Gastrocnemius medialis (tissue), 4 donors: ENCODE measurements at regions not wholly inside any gene's neighbourhood (a gene's known extent, or its start where the extent isn't known, plus 50 kb on each side); places are given as distances from the start of the nearest gene placed in this dataset.
"Not testable (repeated sequence)": the region's sequence is repeated elsewhere in the genome, so short reads cannot be mapped to it uniquely, and the experiment has no call there.

ENCODE experiments used
- ATAC-seq, 2 donors: fragments of 150-250 bp; one replicate each; pipeline ENCODE4 v1.9.1; 2016
- DNase-seq, 2 donors: peaks; one replicate each; pipeline ENCODE4 v3.0.0-alpha.2; 2019
- H3K27ac ChIP-seq, 4 donors: fragments of 200-600 bp; sonication (generic); 1 replicate in 1 of 4; 2 replicates in 3 of 4; pipeline ENCODE4 v1.5.1; 2016 to 2018; ENCODE audit warnings: mild to moderate bottlenecking in 2 of 4, moderate library complexity in 1 of 4
- H3K27me3 ChIP-seq, 3 donors: fragments of 200-600 bp; sonication (generic) in 2 of 3; 1 replicate in 1 of 3; 2 replicates in 2 of 3; pipeline versions ENCODE4 v1.5.1 to v1.6.0; 2016 to 2019; ENCODE audit warnings: mild to moderate bottlenecking in 1 of 3, moderate library complexity in 1 of 3
- H3K36me3 ChIP-seq, 2 donors: fragments of 200-600 bp; sonication (generic) in 1 of 2; one replicate each; pipeline ENCODE4 v1.5.1; 2017 to 2018
- H3K4me1 ChIP-seq, 2 donors: fragments of 200-600 bp; sonication (generic) in 1 of 2; one replicate each; pipeline ENCODE4 v1.5.1; 2016 to 2017; ENCODE audit warnings: mild to moderate bottlenecking in 2 of 2
- H3K4me3 ChIP-seq, 4 donors: fragments of 200-600 bp; sonication (generic) in 3 of 4; 1 replicate in 1 of 4; 2 replicates in 3 of 4; pipeline ENCODE4 v1.5.1; 2016 to 2019; ENCODE audit warnings: mild to moderate bottlenecking in 2 of 4
- H3K9me3 ChIP-seq, 3 donors: fragments of 200-600 bp; sonication (generic) in 2 of 3; 1 replicate in 1 of 3; 2 replicates in 2 of 3; pipeline ENCODE4 v1.5.1; 2016 to 2019
- POLR2A ChIP-seq, 2 donors: fragments of 450-650 bp; IDR thresholded peaks; one replicate each; pipeline ENCODE4 v1.6.1; 2017; ENCODE audit warnings: antibody characterized with exemption in 2 of 2, mild to moderate bottlenecking in 2 of 2, moderate library complexity in 2 of 2
- in situ Hi-C, 4 donors: fragments of 200-750 bp; cut with MboI; loops; one replicate each; pipeline versions ENCODE4 v1.15.0 to v1.8.0; 2017; ENCODE audit warnings: low sequenced_read_pairs in 4 of 4
- intact Hi-C: fragments of 100-400 bp; cut with DNase I; formaldehyde crosslinking; loops from one replicate; pipeline ENCODE4 v1.15.1; 2023; ENCODE audit warnings: low total_unique reads
- TF ChIP-seq, protein P1 (sequence below), 5 experiments: fragments of 450-650 bp in 3 of 5; fragments of 200-600 bp in 2 of 5; sonication (generic) in 2 of 5; IDR thresholded peaks in 4 of 5; conservative IDR thresholded peaks in 1 of 5; 1 replicate in 4 of 5; 2 replicates in 1 of 5; pipeline ENCODE4 v1.5.1; 2016 to 2019; ENCODE audit warnings: antibody characterized with exemption in 5 of 5, mild to moderate bottlenecking in 3 of 5, moderate library complexity in 3 of 5

DNA sequence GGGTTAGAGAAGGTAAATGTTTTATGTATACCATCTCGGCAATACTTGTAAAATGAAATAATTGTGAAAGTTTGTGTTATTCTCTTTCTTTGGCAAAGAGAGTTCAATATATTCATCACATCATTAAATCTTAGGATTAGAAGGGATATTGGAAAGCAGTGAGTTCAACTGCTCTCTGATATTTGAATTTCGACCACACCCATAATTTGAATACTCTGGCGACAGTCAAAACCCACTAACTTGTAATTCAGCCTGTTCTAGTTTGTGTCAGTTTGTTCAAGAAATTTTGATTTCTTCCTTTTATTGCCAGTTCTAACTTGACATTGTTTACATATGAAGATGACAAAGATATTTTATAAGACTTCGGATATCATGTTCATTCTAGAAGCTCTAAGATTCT is 1380.5 kb upstream of the CDH8 start:
- Histone ChIP-seq H3K4me3 (no peak overlapping the region), H3K27ac (no peak overlapping the region), H3K4me1 (no peaks in the 10 kb centered on the region), H3K9me3 (no peaks in the 10 kb centered on the region), H3K27me3 (no peaks in the 10 kb centered on the region), H3K36me3 (no peaks in the 10 kb centered on the region)
- TF ChIP-seq POLR2A (IDR thresholded peaks at IDR 0.05), result no peak
- TF ChIP-seq, protein P1, sequence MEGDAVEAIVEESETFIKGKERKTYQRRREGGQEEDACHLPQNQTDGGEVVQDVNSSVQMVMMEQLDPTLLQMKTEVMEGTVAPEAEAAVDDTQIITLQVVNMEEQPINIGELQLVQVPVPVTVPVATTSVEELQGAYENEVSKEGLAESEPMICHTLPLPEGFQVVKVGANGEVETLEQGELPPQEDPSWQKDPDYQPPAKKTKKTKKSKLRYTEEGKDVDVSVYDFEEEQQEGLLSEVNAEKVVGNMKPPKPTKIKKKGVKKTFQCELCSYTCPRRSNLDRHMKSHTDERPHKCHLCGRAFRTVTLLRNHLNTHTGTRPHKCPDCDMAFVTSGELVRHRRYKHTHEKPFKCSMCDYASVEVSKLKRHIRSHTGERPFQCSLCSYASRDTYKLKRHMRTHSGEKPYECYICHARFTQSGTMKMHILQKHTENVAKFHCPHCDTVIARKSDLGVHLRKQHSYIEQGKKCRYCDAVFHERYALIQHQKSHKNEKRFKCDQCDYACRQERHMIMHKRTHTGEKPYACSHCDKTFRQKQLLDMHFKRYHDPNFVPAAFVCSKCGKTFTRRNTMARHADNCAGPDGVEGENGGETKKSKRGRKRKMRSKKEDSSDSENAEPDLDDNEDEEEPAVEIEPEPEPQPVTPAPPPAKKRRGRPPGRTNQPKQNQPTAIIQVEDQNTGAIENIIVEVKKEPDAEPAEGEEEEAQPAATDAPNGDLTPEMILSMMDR (IDR thresholded peaks at IDR 0.05 in 4 of 5, conservative IDR thresholded peaks at IDR 0.05 in 1 of 5), result no peak
- ATAC-seq (no peak), DNase-seq (no peak)
- in situ Hi-C loops, result no loop called here
- intact Hi-C loops, result no loop called here

DNA sequence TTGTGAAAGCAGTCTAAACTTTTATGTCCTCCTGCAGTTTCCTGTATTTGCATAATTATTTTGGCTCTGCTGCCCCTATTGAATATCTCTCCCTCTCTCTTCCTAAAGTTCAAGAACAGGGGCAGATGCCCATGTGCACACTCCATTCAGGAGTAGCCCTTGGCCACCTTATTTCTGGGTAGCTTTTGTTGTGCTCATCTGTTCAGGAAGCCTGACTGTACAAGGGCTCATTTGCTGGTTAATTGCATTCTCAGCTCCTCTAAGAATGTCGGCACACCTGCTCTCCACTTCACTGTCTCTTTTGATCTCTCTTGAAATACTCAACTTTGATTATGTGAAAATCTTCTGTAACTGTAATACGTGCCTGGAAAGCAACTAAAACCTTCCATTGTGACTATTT is 1378.8 kb upstream of the CDH8 start:
- ATAC-seq, result no peak
- Histone ChIP-seq H3K4me3 (no peak overlapping the region), H3K27me3 (no peaks in the 10 kb centered on the region), H3K9me3 (no peaks in the 10 kb centered on the region), H3K4me1 (no peaks in the 10 kb centered on the region), H3K27ac (no peak overlapping the region), H3K36me3 (no peaks in the 10 kb centered on the region)
- no peak for DNase-seq
- intact Hi-C loops, result no loop called here
- TF ChIP-seq POLR2A (IDR thresholded peaks at IDR 0.05), result no peak
- TF ChIP-seq, protein P1 (IDR thresholded peaks at IDR 0.05 in 4 of 5, conservative IDR thresholded peaks at IDR 0.05 in 1 of 5), result no peak
- in situ Hi-C loops, result no loop called here

DNA sequence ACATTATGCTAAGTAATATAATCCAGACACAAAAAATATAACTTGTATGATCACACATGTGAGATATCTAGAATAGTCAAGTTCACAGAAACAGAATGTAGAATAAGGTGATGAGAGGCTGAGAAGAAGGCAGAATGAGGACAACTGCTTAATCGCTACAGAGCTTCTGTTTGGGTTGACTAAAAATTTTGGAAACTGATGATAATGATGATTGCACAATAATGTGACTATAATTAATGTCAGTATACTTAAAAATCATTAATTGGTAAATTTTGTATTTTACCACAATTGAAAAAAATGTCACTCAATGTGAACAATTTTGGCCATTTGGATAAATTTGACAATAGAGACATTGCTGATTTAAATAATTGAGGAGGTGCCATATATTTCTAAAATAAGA is 1374.4 kb upstream of the CDH8 start:
- H3K4me1 ChIP-seq, result no peaks in the 10 kb centered on the region
- DNase-seq, result no peak
- ATAC-seq, result no peak
- intact Hi-C loops, result no loop called here
- TF ChIP-seq, protein P1 (IDR thresholded peaks at IDR 0.05 in 4 of 5, conservative IDR thresholded peaks at IDR 0.05 in 1 of 5), result no peak
- TF ChIP-seq POLR2A (IDR thresholded peaks at IDR 0.05), result no peak
- no peaks in the 10 kb centered on the region for H3K27me3 ChIP-seq
- H3K36me3 ChIP-seq, result no peaks in the 10 kb centered on the region
- H3K27ac ChIP-seq, result no peak overlapping the region
- H3K9me3 ChIP-seq, result no peaks in the 10 kb centered on the region
- H3K4me3 ChIP-seq, result no peak overlapping the region
- in situ Hi-C loops, result no loop called here

DNA sequence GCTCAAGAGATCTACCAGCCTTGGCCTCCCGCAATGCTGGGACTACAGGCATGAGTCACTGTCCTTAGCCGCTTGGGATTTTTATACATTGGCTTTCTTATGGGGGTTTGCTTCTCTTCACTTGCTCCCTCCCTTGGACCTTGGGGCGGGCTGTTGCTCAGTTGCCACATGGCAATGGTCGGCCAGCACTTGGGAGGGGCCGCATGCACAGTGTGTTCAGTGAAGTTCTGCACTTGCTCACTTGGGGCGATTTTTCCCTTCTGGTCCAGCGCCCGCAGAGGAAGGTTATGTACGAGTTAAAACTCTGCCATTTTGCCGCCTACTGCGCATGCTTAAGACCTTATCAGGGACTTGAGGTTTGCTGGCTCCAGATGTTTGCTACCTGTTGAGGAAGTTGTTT is 1367.6 kb upstream of the CDH8 start:
- Histone ChIP-seq H3K36me3 (no peaks in the 10 kb centered on the region), H3K4me3 (no peak overlapping the region), H3K27ac (no peak overlapping the region), H3K9me3 (no peaks in the 10 kb centered on the region), H3K4me1 (no peaks in the 10 kb centered on the region), H3K27me3 (no peaks in the 10 kb centered on the region)
- in situ Hi-C loops, result no loop called here
- ATAC-seq (no peak), DNase-seq (no peak)
- intact Hi-C loops, result no loop called here
- TF ChIP-seq, protein P1 (IDR thresholded peaks at IDR 0.05 in 4 of 5, conservative IDR thresholded peaks at IDR 0.05 in 1 of 5), result no peak
- no peak for TF ChIP-seq POLR2A (IDR thresholded peaks at IDR 0.05)

DNA sequence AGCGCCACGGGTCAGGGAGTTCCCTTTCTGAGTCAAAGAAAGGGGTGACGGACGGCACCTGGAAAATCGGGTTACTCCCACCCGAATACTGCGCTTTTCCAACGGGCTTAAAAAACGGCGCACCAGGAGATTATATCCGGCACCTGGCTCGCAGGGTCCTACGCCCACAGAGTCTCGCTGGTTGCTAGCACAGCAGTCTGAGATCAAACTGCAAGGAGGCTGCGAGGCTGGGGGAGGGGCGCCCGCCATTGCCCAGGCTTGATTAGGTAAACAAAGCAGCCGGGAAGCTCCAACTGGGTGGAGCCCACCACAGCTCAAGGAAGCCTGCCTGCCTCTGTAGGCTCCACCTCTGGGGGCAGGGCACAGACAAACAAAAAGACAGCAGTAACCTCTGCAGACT is 1352.0 kb upstream of the CDH8 start:
- in situ Hi-C loops, H3K27ac ChIP-seq, DNase-seq, H3K4me3 ChIP-seq, H3K36me3 ChIP-seq, H3K4me1 ChIP-seq, ATAC-seq, intact Hi-C loops, H3K27me3 ChIP-seq, H3K9me3 ChIP-seq: not testable (repeated sequence)
